Spleen (tissue), 11 donors: ENCODE measurements at regions not wholly inside any gene's neighbourhood (a gene's known extent, or its start where the extent isn't known, plus 50 kb on each side); places are given as distances from the start of the nearest gene placed in this dataset.

Experiments
- DNase-seq: peaks from one replicate; pipeline ENCODE4 v3.0.0-alpha.2; 2020
- H3K27ac ChIP-seq, 8 donors: fragments of 200-600 bp; sonication (generic) in 7 of 8; 1 replicate in 4 of 8; 2 replicates in 4 of 8; pipeline versions ENCODE4 v1.5.0 to v1.8.0; 2016 to 2021; ENCODE audit warnings: inconsistent platforms in 4 of 8, mild to moderate bottlenecking in 4 of 8, moderate library complexity in 1 of 8
- H3K27me3 ChIP-seq, 7 donors: fragments of 200-600 bp; sonication (generic) in 6 of 7; replicated peaks in 1 of 7; 1 replicate in 4 of 7; 2 replicates in 3 of 7; pipeline versions ENCODE4 v1.5.0 to v1.8.0; 2016 to 2021; ENCODE audit warnings: inconsistent platforms in 3 of 7, mild to moderate bottlenecking in 1 of 7
- H3K36me3 ChIP-seq, 6 donors: fragments of 200-600 bp; sonication (generic) in 5 of 6; 1 replicate in 4 of 6; 2 replicates in 2 of 6; pipeline versions ENCODE4 v1.5.0 to v1.8.0; 2016 to 2021; ENCODE audit warnings: inconsistent platforms in 2 of 6
- H3K4me1 ChIP-seq, 6 donors: fragments of 200-600 bp; sonication (generic) in 5 of 6; 1 replicate in 3 of 6; 2 replicates in 3 of 6; pipeline versions ENCODE4 v1.5.0 to v1.8.0; 2016 to 2021; ENCODE audit warnings: inconsistent platforms in 3 of 6
- H3K4me3 ChIP-seq, 8 donors: fragments of 200-600 bp; sonication (generic) in 7 of 8; 1 replicate in 4 of 8; 2 replicates in 4 of 8; pipeline versions ENCODE4 v1.5.0 to v1.8.0; 2016 to 2021; ENCODE audit warnings: inconsistent platforms in 4 of 8, mild to moderate bottlenecking in 4 of 8, moderate library complexity in 2 of 8
- H3K9me3 ChIP-seq, 8 donors: fragments of 200-600 bp; sonication (generic) in 7 of 8; 1 replicate in 4 of 8; 2 replicates in 4 of 8; pipeline versions ENCODE4 v1.5.0 to v1.8.0; 2016 to 2021; ENCODE audit warnings: inconsistent platforms in 4 of 8
- CTCF ChIP-seq, 11 experiments: fragments of 200-600 bp in 7 of 11; fragments of 450-650 bp in 4 of 11; sonication (generic) in 4 of 11; IDR thresholded peaks in 8 of 11; conservative IDR thresholded peaks in 3 of 11; 1 replicate in 7 of 11; 2 replicates in 4 of 11; pipeline versions ENCODE4 v1.4.0 to v1.8.0; 2016 to 2021; ENCODE audit warnings: antibody characterized with exemption in 11 of 11, inconsistent platforms in 4 of 11, mild to moderate bottlenecking in 1 of 11
- POLR2A ChIP-seq, 3 donors: fragments of 450-650 bp; IDR thresholded peaks; one replicate each; pipeline ENCODE4 v1.5.1; 2017; ENCODE audit warnings: antibody characterized with exemption in 3 of 3, mild to moderate bottlenecking in 1 of 3
- POLR2AphosphoS5 ChIP-seq, 3 donors: sonication (generic); formaldehyde crosslinking; IDR thresholded peaks; one replicate each; pipeline ENCODE4 v1.5.1; 2017; ENCODE audit warnings: antibody characterized with exemption in 3 of 3
- WGBS, 5 donors: extraction: QIAGEN DNeasy Blood & Tissue Kit in 3 of 5; methylation state at CpG; one replicate each; pipeline versions ENCODE4 v1.1.5 to v1.1.7; 2013 to 2018; 5-methylcytosine and 5-hydroxymethylcytosine counted together
- intact Hi-C: fragments of 100-400 bp; cut with DNase I; formaldehyde crosslinking; loops from one replicate; pipeline ENCODE4 v1.15.0; 2023; ENCODE audit warnings: low total_unique reads
- donor health status: healthy with polysubstance abuse.
- donor health status: DM: no; HTN: no; CAD: no; lungs with moderate emphysema.
- donor health status: DM: no; HTN: no; CAD: no.
- donor health status: Bipolar disorder and iron deficiency.
- donor health status: healthy.
- donor health status: DM: no; HTN: no; CAD: no.
- donor health status: DM: yes; HTN: yes; CAD: no.

GRCh38 chr6:121499666-121500065, 64.2 kb downstream of the GJA1 start:
- no peak for TF ChIP-seq POLR2A (IDR thresholded peaks at IDR 0.05)
- no peak for TF ChIP-seq CTCF (IDR thresholded peaks at IDR 0.05 in 8 of 11, conservative IDR thresholded peaks at IDR 0.05 in 3 of 11)
- TF ChIP-seq POLR2AphosphoS5 (IDR thresholded peaks at IDR 0.05): no peak
- no peaks in the 10 kb centered on the region for H3K36me3 ChIP-seq
- DNase-seq: no peak
- WGBS, 5 donors: 88 to 98% (median 94%) methylated on average over 2 of the region's 2 CpGs
- no peak overlapping the region for H3K4me3 ChIP-seq
- H3K27ac ChIP-seq: no peak overlapping the region
- no peaks in the 10 kb centered on the region for H3K27me3 ChIP-seq
- no peaks in the 10 kb centered on the region for H3K4me1 ChIP-seq
- no peaks in the 10 kb centered on the region for H3K9me3 ChIP-seq
- intact Hi-C loops: no loop called here

GRCh38 chr6:121503589-121503991, 68.1 kb downstream of the GJA1 start:
- H3K27ac ChIP-seq: no peak overlapping the region
- intact Hi-C loops: no loop called here
- H3K27me3 ChIP-seq: no peaks in the 10 kb centered on the region
- no peak for DNase-seq
- H3K4me1 ChIP-seq: no peaks in the 10 kb centered on the region
- H3K4me3 ChIP-seq: no peak overlapping the region
- no peaks in the 10 kb centered on the region for H3K36me3 ChIP-seq
- no peak for TF ChIP-seq POLR2AphosphoS5 (IDR thresholded peaks at IDR 0.05)
- TF ChIP-seq POLR2A (IDR thresholded peaks at IDR 0.05): no peak
- TF ChIP-seq CTCF (IDR thresholded peaks at IDR 0.05 in 8 of 11, conservative IDR thresholded peaks at IDR 0.05 in 3 of 11): no peak
- 60 to 74% (median 66%) methylated on average over 2 of the region's 2 CpGs for WGBS, 5 donors
- H3K9me3 ChIP-seq: no peaks in the 10 kb centered on the region

- TF ChIP-seq POLR2AphosphoS5 (IDR thresholded peaks at IDR 0.05): no peak
- DNase-seq: no peak
- intact Hi-C loops: no loop called here
- Histone ChIP-seq H3K4me3 (no peak overlapping the region), H3K27me3 (no peaks in the 10 kb centered on the region), H3K4me1 (no peaks in the 10 kb centered on the region), H3K9me3 (no peaks in the 10 kb centered on the region), H3K36me3 (no peaks in the 10 kb centered on the region), H3K27ac (no peak overlapping the region)
- 30 to 53% (median 31%) methylated on average over 1 of the region's 1 CpG for WGBS, 5 donors
Observed at GRCh38 chr6:121504227-121504626, 68.8 kb downstream of the GJA1 start.

GRCh38 chr6:121505284-121505683, 69.8 kb downstream of the GJA1 start:
- 90 to 96% (median 95%) methylated on average over 2 of the region's 2 CpGs for WGBS, 5 donors
- H3K27ac ChIP-seq: no peak overlapping the region
- TF ChIP-seq CTCF (IDR thresholded peaks at IDR 0.05 in 8 of 11, conservative IDR thresholded peaks at IDR 0.05 in 3 of 11) (no peak), POLR2A (IDR thresholded peaks at IDR 0.05) (no peak), POLR2AphosphoS5 (IDR thresholded peaks at IDR 0.05) (no peak)

More at GRCh38 chr6:121505284-121505683, 69.8 kb downstream of the GJA1 start:
- Histone ChIP-seq H3K9me3 (no peaks in the 10 kb centered on the region), H3K4me1 (no peaks in the 10 kb centered on the region), H3K4me3 (no peak overlapping the region), H3K27me3 (no peaks in the 10 kb centered on the region), H3K36me3 (no peaks in the 10 kb centered on the region)
- intact Hi-C loops: no loop called here
- DNase-seq: no peak
